SU-DHL-6 (cell line): ENCODE measurements at regions not wholly inside any gene's neighbourhood (a gene's known extent, or its start where the extent isn't known, plus 50 kb on each side); places are given as distances from the start of the nearest gene placed in this dataset.

Experiments
- H2AFZ ChIP-seq: fragments of 200-600 bp; sonication (generic); 2 replicates; pipeline ENCODE4 v1.6.1; 2014; ENCODE audit warnings: low read depth, mild to moderate bottlenecking, moderate library complexity, mixed read lengths, antibody characterized with exemption, low read length; ENCODE audit not compliant: severe bottlenecking
- H3F3A ChIP-seq: fragments of 200-600 bp; shearing (Covaris generic); 2 replicates; pipeline ENCODE4 v1.6.0; 2016; ENCODE audit warnings: antibody characterized with exemption, mild to moderate bottlenecking; ENCODE audit not compliant: insufficient read depth
- H3K27ac ChIP-seq: fragments of 200-600 bp; sonication (generic); 2 replicates; pipeline ENCODE4 v1.5.1; 2016; ENCODE audit warnings: low read depth, mild to moderate bottlenecking, low read length, moderate library complexity, mixed read lengths
- H3K27me3 ChIP-seq: fragments of 200-600 bp; sonication (generic), shearing (Covaris generic); 2 replicates; pipeline ENCODE4 v1.6.0; 2014; ENCODE audit warnings: mild to moderate bottlenecking, low read length
- H3K36me3 ChIP-seq: fragments of 200-600 bp; sonication (generic); 2 replicates; pipeline ENCODE4 v1.6.1; 2014; ENCODE audit warnings: mild to moderate bottlenecking, low read length, mixed read lengths
- H3K4me2 ChIP-seq: fragments of 300-600, 200-600 bp; shearing (Covaris generic), sonication (generic); 2 replicates; pipeline ENCODE4 v1.6.0; 2014; ENCODE audit warnings: low read length, low read depth, mild to moderate bottlenecking; ENCODE audit not compliant: poor library complexity, severe bottlenecking
- H3K4me3 ChIP-seq: fragments of 200-600 bp; sonication (generic); 2 replicates; pipeline ENCODE4 v1.5.1; 2014; ENCODE audit warnings: antibody characterized with exemption, low read length, mild to moderate bottlenecking, mixed read lengths; ENCODE audit not compliant: insufficient read depth, poor library complexity, severe bottlenecking
- H3K79me2 ChIP-seq: fragments of 200-600 bp; sonication (generic); 2 replicates; pipeline ENCODE4 v1.6.1; 2014; ENCODE audit warnings: mild to moderate bottlenecking, low read length, moderate library complexity; ENCODE audit not compliant: insufficient read depth
- H3K9ac ChIP-seq: fragments of 200-600 bp; sonication (generic); 2 replicates; pipeline ENCODE4 v1.7.0; 2014; ENCODE audit warnings: mild to moderate bottlenecking, low read length
- H3K9me2 ChIP-seq: fragments of 200-600 bp; sonication (generic); replicated peaks from 2 replicates; pipeline ENCODE4 v1.6.1; 2014; ENCODE audit warnings: low read length; ENCODE audit not compliant: insufficient read depth
- H3K9me3 ChIP-seq: fragments of 200-600 bp; sonication (generic); 2 replicates; pipeline ENCODE4 v1.6.1; 2014; ENCODE audit warnings: low read length, mixed read lengths; ENCODE audit not compliant: insufficient read depth
- H4K20me1 ChIP-seq: fragments of 200-600 bp; sonication (generic); 2 replicates; pipeline ENCODE4 v1.6.1; 2014; ENCODE audit warnings: low read depth, mild to moderate bottlenecking, antibody characterized with exemption, low read length, moderate library complexity, mixed read lengths
- CTCF ChIP-seq: fragments of 200-600 bp; sonication (generic); IDR thresholded peaks from one replicate; pipeline ENCODE4 v1.5.1; 2017; ENCODE audit warnings: antibody characterized with exemption, mild to moderate bottlenecking, low read length, moderate library complexity; ENCODE audit not compliant: insufficient read depth, poor library complexity, severe bottlenecking
- EZH2phosphoT487 ChIP-seq: fragments of 200-600 bp; sonication (generic), shearing (Covaris generic); conservative IDR thresholded peaks from 2 replicates; pipeline ENCODE4 v1.6.1; 2018; ENCODE audit warnings: mild to moderate bottlenecking, antibody characterized with exemption, low read length, moderate library complexity, mixed read lengths

- Histone ChIP-seq H3K79me2 (no peaks in the 10 kb centered on the region), H4K20me1 (no peaks in the 10 kb centered on the region), H3K9ac (no peak overlapping the region)
These were observed 96.5 kb upstream of the ANKRD55 start for GRCh38 chr5:56329652-56330051.

GRCh38 chr5:56328753-56329560, 95.8 kb upstream of the ANKRD55 start:
- H4K20me1 ChIP-seq, result no peaks in the 10 kb centered on the region
- H3K4me3 ChIP-seq, result no peak overlapping the region
- no peaks in the 10 kb centered on the region for H3F3A ChIP-seq
- no peaks in the 10 kb centered on the region for H3K9me2 ChIP-seq
- no peaks in the 10 kb centered on the region for H3K9me3 ChIP-seq
- H2AFZ ChIP-seq, result no peak overlapping the region
- H3K36me3 ChIP-seq, result no peaks in the 10 kb centered on the region
- no peak overlapping the region for H3K9ac ChIP-seq
- TF ChIP-seq EZH2phosphoT487 (no peak), CTCF (no peak)
- H3K27me3 ChIP-seq, result no peaks in the 10 kb centered on the region
- H3K79me2 ChIP-seq, result no peaks in the 10 kb centered on the region
- no peak overlapping the region for H3K4me2 ChIP-seq
- no peak overlapping the region for H3K27ac ChIP-seq

More at GRCh38 chr5:56329652-56330051, 96.5 kb upstream of the ANKRD55 start:
- TF ChIP-seq CTCF (no peak), EZH2phosphoT487 (no peak)
- Histone ChIP-seq H3K27ac (no peak overlapping the region), H3K27me3 (no peaks in the 10 kb centered on the region), H3K4me2 (no peak overlapping the region), H2AFZ (no peak overlapping the region), H3K9me3 (no peaks in the 10 kb centered on the region), H3F3A (no peaks in the 10 kb centered on the region), H3K9me2 (no peaks in the 10 kb centered on the region), H3K4me3 (no peak overlapping the region), H3K36me3 (no peaks in the 10 kb centered on the region)

GRCh38 chr5:56327809-56328208, 94.7 kb upstream of the ANKRD55 start:
- no peak overlapping the region for H3K4me2 ChIP-seq
- no peaks in the 10 kb centered on the region for H3K9me2 ChIP-seq
- no peaks in the 10 kb centered on the region for H3K36me3 ChIP-seq
- no peak overlapping the region for H3K27ac ChIP-seq
- H3F3A ChIP-seq, result no peaks in the 10 kb centered on the region
- H3K27me3 ChIP-seq, result no peaks in the 10 kb centered on the region
- TF ChIP-seq CTCF, result no peak
- no peak for TF ChIP-seq EZH2phosphoT487
- H4K20me1 ChIP-seq, result no peaks in the 10 kb centered on the region
- no peaks in the 10 kb centered on the region for H3K79me2 ChIP-seq
- no peak overlapping the region for H2AFZ ChIP-seq
- no peak overlapping the region for H3K4me3 ChIP-seq
- no peaks in the 10 kb centered on the region for H3K9me3 ChIP-seq
- no peak overlapping the region for H3K9ac ChIP-seq
